SK-N-SH treated with all-trans-retinoic acid at 6 μM for 48 hours (cell line): ENCODE measurements at regions not wholly inside any gene's neighbourhood (a gene's known extent, or its start where the extent isn't known, plus 50 kb on each side); places are given as distances from the start of the nearest gene placed in this dataset.

Source experiments
- ATAC-seq: fragments of 200-7000 bp; cut with Tn5 transposase; 3 replicates; pipeline ENCODE4 v1.9.1; 2020; ENCODE audit warnings: mild to moderate bottlenecking, moderate library complexity
- ARNTL ChIP-seq: fragments of 450-650 bp; formaldehyde crosslinking; IDR thresholded peaks from 2 replicates; pipeline ENCODE4 v1.5.0; 2020; ENCODE audit warnings: low read depth, mild to moderate bottlenecking, moderate library complexity, borderline replicate concordance
- BACH2 ChIP-seq: fragments of 250-450 bp; sonication (Bioruptor Pico); IDR thresholded peaks from 2 replicates; pipeline ENCODE4 v1.9.0; 2021; ENCODE audit warnings: mild to moderate bottlenecking, borderline replicate concordance
- CSDC2 ChIP-seq: fragments of 250-450 bp; sonication (Bioruptor Pico); IDR thresholded peaks from 2 replicates; pipeline ENCODE4 v1.5.0; 2020; ENCODE audit warnings: mild to moderate bottlenecking, moderate library complexity
- CSRNP3 ChIP-seq: fragments of 250-450 bp; sonication (Bioruptor Pico); IDR thresholded peaks from 2 replicates; pipeline ENCODE4 v1.5.1; 2021; ENCODE audit warnings: mild to moderate bottlenecking, moderate library complexity
- ESRRG ChIP-seq: fragments of 250-450 bp; sonication (Bioruptor Pico); IDR thresholded peaks from 2 replicates; pipeline ENCODE4 v1.6.1; 2021; ENCODE audit warnings: mild to moderate bottlenecking
- GLIS3 ChIP-seq: fragments of 250-450 bp; sonication (Bioruptor Pico); IDR thresholded peaks from 2 replicates; pipeline ENCODE4 v1.5.0; 2020; ENCODE audit warnings: mild to moderate bottlenecking, moderate library complexity
- ISL1 ChIP-seq: fragments of 250-450 bp; sonication (Bioruptor Pico); IDR thresholded peaks from 2 replicates; pipeline ENCODE4 v2.1.2; 2022; ENCODE audit warnings: mild to moderate bottlenecking, moderate library complexity
- OSR1 ChIP-seq: fragments of 250-450 bp; sonication (Bioruptor Pico); IDR thresholded peaks from 2 replicates; pipeline ENCODE4 v1.8.0; 2022; ENCODE audit warnings: moderate library complexity, mild to moderate bottlenecking, inconsistent platforms
- PATZ1 ChIP-seq: fragments of 250-450 bp; sonication (Bioruptor Pico); IDR thresholded peaks from 2 replicates; pipeline ENCODE4 v1.8.0; 2020; ENCODE audit warnings: mild to moderate bottlenecking, moderate library complexity, borderline replicate concordance
- PPARA ChIP-seq: fragments of 250-450 bp; sonication (Bioruptor Pico); IDR thresholded peaks from 2 replicates; pipeline ENCODE4 v1.5.0; 2020; ENCODE audit warnings: mild to moderate bottlenecking, borderline replicate concordance
- SNAI2 ChIP-seq: fragments of 250-450 bp; sonication (Bioruptor Pico); IDR thresholded peaks from 2 replicates; pipeline ENCODE4 v1.5.0; 2020; ENCODE audit warnings: mild to moderate bottlenecking, moderate library complexity
- TCF4 ChIP-seq: fragments of 250-450 bp; sonication (Bioruptor Pico); IDR thresholded peaks from 2 replicates; pipeline ENCODE4 v1.8.0; 2021; ENCODE audit warnings: mild to moderate bottlenecking, moderate library complexity, borderline replicate concordance
- TOX ChIP-seq: fragments of 250-450 bp; sonication (Bioruptor Pico); IDR thresholded peaks from 2 replicates; pipeline ENCODE4 v1.8.0; 2021; ENCODE audit warnings: mild to moderate bottlenecking, moderate library complexity, borderline replicate concordance
- TSHZ2 ChIP-seq: fragments of 250-450 bp; sonication (Bioruptor Pico); IDR thresholded peaks from 2 replicates; pipeline ENCODE4 v1.5.0; 2020; ENCODE audit warnings: mild to moderate bottlenecking, moderate library complexity
- ZC3H10 ChIP-seq: fragments of 250-450 bp; sonication (Bioruptor Pico); IDR thresholded peaks from 2 replicates; pipeline ENCODE4 v1.5.1; 2021; ENCODE audit warnings: mild to moderate bottlenecking, moderate library complexity
- ZFP3 ChIP-seq: fragments of 250-450 bp; sonication (Bioruptor Pico); IDR thresholded peaks from 2 replicates; pipeline ENCODE4 v1.5.0; 2020; ENCODE audit warnings: mild to moderate bottlenecking, moderate library complexity
- ZFP30 ChIP-seq: fragments of 450-650 bp; formaldehyde crosslinking; IDR thresholded peaks from 2 replicates; pipeline ENCODE4 v1.5.0; 2022; ENCODE audit warnings: mild to moderate bottlenecking, moderate library complexity
- ZNF565 ChIP-seq: fragments of 450-650 bp; formaldehyde crosslinking; conservative IDR thresholded peaks from 2 replicates; pipeline ENCODE4 v1.5.0; 2020; ENCODE audit warnings: low read depth, mild to moderate bottlenecking, moderate library complexity
- ZNF8 ChIP-seq: fragments of 450-650 bp; formaldehyde crosslinking; IDR thresholded peaks from 2 replicates; pipeline ENCODE4 v1.5.0; 2020; ENCODE audit warnings: mild to moderate bottlenecking, moderate library complexity
- TF ChIP-seq, protein P1 (sequence below): fragments of 250-450 bp; sonication (Bioruptor Pico); IDR thresholded peaks from 2 replicates; pipeline ENCODE4 v1.5.1; 2020; ENCODE audit warnings: low read depth, mild to moderate bottlenecking, moderate library complexity
- TF ChIP-seq, protein P2 (sequence below): fragments of 250-450 bp; sonication (Bioruptor Pico); IDR thresholded peaks from 2 replicates; pipeline ENCODE4 v1.8.0; 2021; ENCODE audit warnings: low read depth, mild to moderate bottlenecking, moderate library complexity, borderline replicate concordance

DNA sequence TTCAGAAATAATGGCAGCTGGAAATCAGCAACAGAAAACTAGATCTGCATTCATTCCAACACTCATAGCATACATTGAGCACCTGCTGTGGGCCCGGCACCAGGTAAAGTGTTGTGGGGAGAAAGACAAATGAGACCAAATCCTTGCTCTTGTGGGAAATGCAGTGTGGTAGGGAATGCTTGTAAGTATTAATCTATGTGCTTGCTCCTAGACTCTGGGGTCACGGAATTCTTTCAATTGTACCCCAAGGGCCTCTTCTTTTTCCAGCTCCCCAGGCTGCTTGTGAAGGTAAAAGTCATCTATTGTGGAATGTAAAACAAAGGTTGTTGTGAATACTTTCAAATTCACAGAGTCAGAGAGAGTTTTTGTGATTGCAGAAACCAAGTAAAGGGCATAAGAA lies 501.9 kb downstream of the CDK5RAP2 start:
- no peak for ATAC-seq
- TF ChIP-seq SNAI2 (CRISPR knock-in tag) (no peak), ZFP30 (CRISPR knock-in tag) (no peak), BACH2 (CRISPR knock-in tag) (no peak), ARNTL (CRISPR knock-in tag) (no peak), ISL1 (no peak), CSDC2 (CRISPR knock-in tag) (no peak), TOX (no peak), ZNF565 (no peak), TSHZ2 (CRISPR knock-in tag) (no peak), OSR1 (CRISPR knock-in tag) (no peak), GLIS3 (CRISPR knock-in tag) (no peak), PPARA (CRISPR knock-in tag) (no peak), ZFP3 (CRISPR knock-in tag) (no peak)
- TF ChIP-seq, protein P1, sequence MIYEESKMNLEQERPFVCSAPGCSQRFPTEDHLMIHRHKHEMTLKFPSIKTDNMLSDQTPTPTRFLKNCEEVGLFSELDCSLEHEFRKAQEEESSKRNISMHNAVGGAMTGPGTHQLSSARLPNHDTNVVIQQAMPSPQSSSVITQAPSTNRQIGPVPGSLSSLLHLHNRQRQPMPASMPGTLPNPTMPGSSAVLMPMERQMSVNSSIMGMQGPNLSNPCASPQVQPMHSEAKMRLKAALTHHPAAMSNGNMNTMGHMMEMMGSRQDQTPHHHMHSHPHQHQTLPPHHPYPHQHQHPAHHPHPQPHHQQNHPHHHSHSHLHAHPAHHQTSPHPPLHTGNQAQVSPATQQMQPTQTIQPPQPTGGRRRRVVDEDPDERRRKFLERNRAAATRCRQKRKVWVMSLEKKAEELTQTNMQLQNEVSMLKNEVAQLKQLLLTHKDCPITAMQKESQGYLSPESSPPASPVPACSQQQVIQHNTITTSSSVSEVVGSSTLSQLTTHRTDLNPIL (CRISPR knock-in tag): no peak

GRCh38 chr9:120071760-120072159 lies 508.2 kb downstream of the CDK5RAP2 start:
- no peak for ATAC-seq
- no peak for TF ChIP-seq CSRNP3 (CRISPR knock-in tag)
- TF ChIP-seq ZNF8 (CRISPR knock-in tag): no peak
- no peak for TF ChIP-seq ZFP30 (CRISPR knock-in tag)
- TF ChIP-seq, protein P1 (CRISPR knock-in tag): no peak
- TF ChIP-seq BACH2 (CRISPR knock-in tag): no peak
- no peak for TF ChIP-seq ISL1
- no peak for TF ChIP-seq ESRRG (CRISPR knock-in tag)
- TF ChIP-seq, protein P2, sequence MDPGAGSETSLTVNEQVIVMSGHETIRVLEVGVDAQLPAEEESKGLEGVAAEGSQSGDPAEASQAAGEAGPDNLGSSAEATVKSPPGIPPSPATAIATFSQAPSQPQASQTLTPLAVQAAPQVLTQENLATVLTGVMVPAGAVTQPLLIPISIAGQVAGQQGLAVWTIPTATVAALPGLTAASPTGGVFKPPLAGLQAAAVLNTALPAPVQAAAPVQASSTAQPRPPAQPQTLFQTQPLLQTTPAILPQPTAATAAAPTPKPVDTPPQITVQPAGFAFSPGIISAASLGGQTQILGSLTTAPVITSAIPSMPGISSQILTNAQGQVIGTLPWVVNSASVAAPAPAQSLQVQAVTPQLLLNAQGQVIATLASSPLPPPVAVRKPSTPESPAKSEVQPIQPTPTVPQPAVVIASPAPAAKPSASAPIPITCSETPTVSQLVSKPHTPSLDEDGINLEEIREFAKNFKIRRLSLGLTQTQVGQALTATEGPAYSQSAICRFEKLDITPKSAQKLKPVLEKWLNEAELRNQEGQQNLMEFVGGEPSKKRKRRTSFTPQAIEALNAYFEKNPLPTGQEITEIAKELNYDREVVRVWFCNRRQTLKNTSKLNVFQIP: no peak
- no peak for TF ChIP-seq ARNTL (CRISPR knock-in tag)
- no peak for TF ChIP-seq ZC3H10 (CRISPR knock-in tag)
- no peak for TF ChIP-seq OSR1 (CRISPR knock-in tag)
- no peak for TF ChIP-seq ZFP3 (CRISPR knock-in tag)
- no peak for TF ChIP-seq ZNF565
- TF ChIP-seq CSDC2 (CRISPR knock-in tag): no peak

DNA sequence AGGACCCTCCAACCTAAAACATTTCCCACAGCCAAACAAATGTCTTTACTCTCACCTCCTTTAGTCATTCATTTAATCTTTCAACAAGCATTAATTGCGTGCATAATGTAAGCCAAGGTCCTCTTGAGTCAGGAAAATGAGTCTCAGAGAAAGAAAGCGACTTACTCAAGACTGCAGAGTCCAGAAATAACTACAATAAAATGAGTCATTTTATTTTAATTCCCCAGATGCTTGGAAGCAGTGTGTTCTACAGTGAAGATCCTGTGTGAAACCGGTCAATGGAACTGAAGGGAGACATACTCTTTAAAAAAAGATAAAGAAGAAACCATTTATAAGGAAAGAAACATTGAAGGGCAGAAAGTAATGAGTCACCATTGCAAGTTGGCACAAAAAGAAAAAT lies 513.7 kb downstream of the CDK5RAP2 start:
- ATAC-seq: no peak
- TF ChIP-seq ZFP3 (CRISPR knock-in tag) (no peak), PPARA (CRISPR knock-in tag) (no peak), CSDC2 (CRISPR knock-in tag) (no peak), PATZ1 (CRISPR knock-in tag) (no peak), TCF4 (CRISPR knock-in tag) (no peak), GLIS3 (CRISPR knock-in tag) (no peak), ARNTL (CRISPR knock-in tag) (no peak), ZNF565 (no peak), TSHZ2 (CRISPR knock-in tag) (no peak), TOX (no peak), ESRRG (CRISPR knock-in tag) (no peak)
- TF ChIP-seq, protein P2: no peak
